ENCODE measurements at regions not wholly inside any gene's neighbourhood (a gene's known extent, or its start where the extent isn't known, plus 50 kb on each side); places are given as distances from the start of the nearest gene placed in this dataset.

GRCh38 chr2:176413786-176414185, 144.5 kb downstream of the MTX2 start:
- CTCF ChIA-PET = no interaction called here
- TF ChIP-seq, protein P1, sequence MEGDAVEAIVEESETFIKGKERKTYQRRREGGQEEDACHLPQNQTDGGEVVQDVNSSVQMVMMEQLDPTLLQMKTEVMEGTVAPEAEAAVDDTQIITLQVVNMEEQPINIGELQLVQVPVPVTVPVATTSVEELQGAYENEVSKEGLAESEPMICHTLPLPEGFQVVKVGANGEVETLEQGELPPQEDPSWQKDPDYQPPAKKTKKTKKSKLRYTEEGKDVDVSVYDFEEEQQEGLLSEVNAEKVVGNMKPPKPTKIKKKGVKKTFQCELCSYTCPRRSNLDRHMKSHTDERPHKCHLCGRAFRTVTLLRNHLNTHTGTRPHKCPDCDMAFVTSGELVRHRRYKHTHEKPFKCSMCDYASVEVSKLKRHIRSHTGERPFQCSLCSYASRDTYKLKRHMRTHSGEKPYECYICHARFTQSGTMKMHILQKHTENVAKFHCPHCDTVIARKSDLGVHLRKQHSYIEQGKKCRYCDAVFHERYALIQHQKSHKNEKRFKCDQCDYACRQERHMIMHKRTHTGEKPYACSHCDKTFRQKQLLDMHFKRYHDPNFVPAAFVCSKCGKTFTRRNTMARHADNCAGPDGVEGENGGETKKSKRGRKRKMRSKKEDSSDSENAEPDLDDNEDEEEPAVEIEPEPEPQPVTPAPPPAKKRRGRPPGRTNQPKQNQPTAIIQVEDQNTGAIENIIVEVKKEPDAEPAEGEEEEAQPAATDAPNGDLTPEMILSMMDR (IDR thresholded peaks at IDR 0.05; ENCODE audit: insufficient read depth, low read length, missing control alignments) = no peak
- no peak for DNase-seq (ENCODE audit: low read depth, low spot score)
- H3K4me3 ChIP-seq (ENCODE audit: low read depth, low read length) = no peak overlapping the region
- POLR2A ChIA-PET = no interaction called here

GRCh38 chr2:176414641-176415040, 145.4 kb downstream of the MTX2 start:
- TF ChIP-seq, protein P1 (IDR thresholded peaks at IDR 0.05; ENCODE audit: insufficient read depth, low read length, missing control alignments) = no peak
- POLR2A ChIA-PET = no interaction called here
- no peak overlapping the region for H3K4me3 ChIP-seq (ENCODE audit: low read depth, low read length)
- CTCF ChIA-PET = interaction anchor here (0.8 to 1.6 kb wide), 2 partner anchors 21 to 40 kb away, joined by 3 read pairs; no protein-coding TSS in a partner anchor
- DNase-seq (ENCODE audit: low read depth, low spot score) = no peak

DNA sequence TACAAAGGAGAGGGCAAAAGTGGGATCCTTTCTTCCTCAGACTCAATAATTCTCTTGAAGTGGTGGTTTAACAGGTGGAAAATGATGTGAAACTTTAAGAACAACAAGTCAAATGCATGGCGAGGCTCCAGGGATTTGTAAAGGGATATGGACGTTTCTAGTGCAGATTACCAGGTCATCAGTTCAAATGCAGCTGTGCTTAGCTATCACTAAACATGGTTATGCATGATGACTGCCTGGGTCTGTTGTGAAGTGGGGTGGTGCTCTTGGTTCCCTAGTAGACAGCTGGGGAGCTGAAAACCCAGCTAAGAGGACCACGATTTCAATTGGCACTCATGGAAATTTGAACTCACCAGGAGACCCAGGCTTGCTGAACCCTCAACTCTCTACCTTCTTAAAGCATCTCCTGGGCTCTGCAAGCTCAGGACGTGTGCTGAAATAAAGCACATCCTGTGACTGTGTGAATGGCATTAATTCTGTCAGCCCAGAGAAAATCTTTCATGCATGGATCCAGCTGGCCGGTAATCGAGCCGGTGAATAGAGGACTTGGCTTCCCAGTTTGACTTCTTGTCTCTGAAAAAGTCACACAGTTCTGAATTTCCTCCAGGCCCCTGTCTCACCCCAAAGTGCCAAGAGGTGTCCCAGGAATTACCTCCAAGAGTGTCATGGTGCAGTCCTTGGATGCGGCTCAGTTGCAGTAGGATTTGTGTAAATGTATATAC, 146.1 kb downstream of the MTX2 start:
- CTCF ChIA-PET = interaction anchor here (0.8 to 1.6 kb wide), 2 partner anchors 20 to 39 kb away, joined by 3 read pairs; no protein-coding TSS in a partner anchor
- no peak overlapping the region for H3K4me3 ChIP-seq (ENCODE audit: low read depth, low read length)
- POLR2A ChIA-PET = no interaction called here
- DNase-seq (ENCODE audit: low read depth, low spot score) = no peak
- TF ChIP-seq, protein P1 (IDR thresholded peaks at IDR 0.05; ENCODE audit: insufficient read depth, low read length, missing control alignments) = no peak

DNA sequence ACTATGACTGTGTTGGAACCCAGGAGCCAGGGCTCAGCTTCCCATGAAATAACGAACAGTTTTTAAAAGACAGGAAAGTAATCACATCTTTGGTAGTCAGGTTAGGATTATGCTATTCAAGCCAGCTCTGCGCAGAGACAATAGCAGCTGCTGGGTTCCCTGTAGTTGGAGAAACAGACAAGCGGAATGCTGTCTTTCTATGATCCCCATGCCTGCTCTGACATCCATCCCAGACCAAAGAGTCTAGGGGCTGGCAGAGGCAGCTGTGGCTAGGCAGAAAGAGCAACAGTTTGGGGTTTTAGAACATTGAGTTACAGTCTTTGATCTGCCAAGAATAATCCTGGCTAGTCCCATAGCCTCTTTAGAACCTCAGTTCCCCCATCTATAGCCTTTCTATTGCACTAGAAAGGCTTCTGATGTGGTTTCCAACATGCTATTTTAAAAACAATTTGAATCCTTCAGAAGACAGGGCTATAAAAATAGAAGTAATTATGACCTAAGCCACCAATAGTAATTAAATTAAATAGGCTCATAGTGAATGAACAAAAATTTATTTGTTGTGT, 146.8 kb downstream of the MTX2 start:
- no peak for DNase-seq (ENCODE audit: low read depth, low spot score)
- no peak overlapping the region for H3K4me3 ChIP-seq (ENCODE audit: low read depth, low read length)
- CTCF ChIA-PET = interaction anchor here (1.6 kb wide), 1 partner anchor 19 kb away, joined by 3 read pairs; no protein-coding TSS in a partner anchor
- TF ChIP-seq, protein P1 (IDR thresholded peaks at IDR 0.05; ENCODE audit: insufficient read depth, low read length, missing control alignments) = no peak
- POLR2A ChIA-PET = no interaction called here

DNA sequence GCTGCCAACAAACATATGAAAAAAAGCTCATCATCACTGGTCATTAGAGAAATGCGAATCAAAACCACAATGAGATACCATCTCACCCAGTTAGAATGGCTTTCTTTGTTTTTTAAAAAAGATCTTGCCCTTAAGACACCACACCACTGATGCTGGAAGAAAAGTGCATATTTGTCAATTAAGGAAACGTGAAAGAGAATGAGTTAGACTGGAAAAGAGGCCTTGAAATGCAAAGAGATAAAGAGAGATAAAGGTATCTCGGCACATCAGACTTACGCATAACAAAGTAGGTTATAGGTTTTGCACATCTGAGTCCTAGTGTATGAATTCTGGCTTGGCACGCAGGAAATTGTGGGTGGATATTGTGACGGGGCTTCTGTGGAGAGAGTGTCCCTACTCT, 149.5 kb downstream of the MTX2 start:
- no peak overlapping the region for H3K4me3 ChIP-seq (ENCODE audit: low read depth, low read length)
- no peak for DNase-seq (ENCODE audit: low read depth, low spot score)
- TF ChIP-seq, protein P1 (IDR thresholded peaks at IDR 0.05; ENCODE audit: insufficient read depth, low read length, missing control alignments) = no peak
- ChIA-PET POLR2A (interaction anchor here (1.3 kb wide), 1 partner anchor 288 kb away, joined by 4 read pairs; no protein-coding TSS in a partner anchor), CTCF (interaction anchor here (1.8 kb wide), 1 partner anchor 36 kb away, joined by 10 read pairs; no protein-coding TSS in a partner anchor)

DNA sequence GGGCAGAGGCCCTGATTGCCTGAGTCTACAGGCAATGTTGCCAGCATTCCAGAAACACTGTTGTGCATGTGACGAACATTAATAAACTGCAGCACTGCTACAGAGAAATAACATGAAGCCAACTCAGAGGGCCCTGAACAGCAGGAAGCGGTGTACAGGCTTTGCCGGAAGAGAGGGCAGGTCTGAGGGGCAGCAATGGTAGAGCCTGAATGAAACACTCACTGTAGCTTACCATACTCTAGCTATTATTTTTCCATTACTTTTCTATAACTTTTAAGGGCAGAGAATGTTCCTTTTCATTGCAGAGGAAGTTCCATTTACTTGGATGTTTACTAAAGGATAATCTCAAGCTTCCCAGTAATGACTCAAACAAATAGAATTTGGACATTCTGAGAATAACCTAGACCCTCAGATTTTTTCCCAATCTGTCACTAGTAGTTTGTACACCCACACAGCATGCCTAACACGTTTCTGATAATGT, 150.4 kb downstream of the MTX2 start:
- TF ChIP-seq, protein P1 (IDR thresholded peaks at IDR 0.05; ENCODE audit: insufficient read depth, low read length, missing control alignments) = no peak
- ChIA-PET POLR2A (interaction anchor here (0.7 to 1.3 kb wide), 3 partner anchors 72 to 288 kb away, joined by 3 to 5 read pairs (median 4); no protein-coding TSS in a partner anchor), CTCF (interaction anchor here (1.8 kb wide), 1 partner anchor 35 kb away, joined by 10 read pairs; no protein-coding TSS in a partner anchor)
- DNase-seq (ENCODE audit: low read depth, low spot score) = peak; percentile 52
- H3K4me3 ChIP-seq (ENCODE audit: low read depth, low read length) = no peak overlapping the region

Measured in AG04449 (cell line).